ENCODE measurements at regions not wholly inside any gene's neighbourhood (a gene's known extent, or its start where the extent isn't known, plus 50 kb on each side); places are given as distances from the start of the nearest gene placed in this dataset.

DNA sequence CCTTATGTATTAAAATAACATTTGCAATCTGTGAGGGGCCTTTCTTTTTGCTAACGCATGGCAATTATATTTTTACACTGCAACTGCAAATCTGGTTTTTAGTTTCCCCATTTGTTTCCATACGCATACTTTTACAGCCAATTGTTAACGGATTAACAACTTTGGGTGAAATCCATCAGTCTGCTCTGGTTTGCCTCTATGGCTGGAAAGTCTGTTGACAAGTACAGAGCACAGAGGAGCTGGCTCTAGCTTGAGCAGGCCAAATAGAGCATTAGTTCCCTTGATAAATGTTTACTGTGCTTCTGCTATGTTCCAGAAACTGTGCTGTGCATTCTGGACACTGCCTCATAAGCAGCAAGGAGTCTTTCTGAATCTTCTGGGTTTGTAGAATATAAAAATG lies 400.4 kb upstream of the KIF2A start:
- no peak overlapping the region for H3K9ac ChIP-seq (ENCODE audit: low read depth in 1 of 2, low read length in 2 of 2)
- no peaks in the 10 kb centered on the region for H3K9me3 ChIP-seq (ENCODE audit: control insufficient read depth in 1 of 2, low read length in 2 of 2)
- no peaks in the 10 kb centered on the region for H3K36me3 ChIP-seq (ENCODE audit: control insufficient read depth in 1 of 2, insufficient read depth in 2 of 2, low read length in 2 of 2)
- no peak overlapping the region for H3K4me3 ChIP-seq (ENCODE audit: low read depth in 1 of 2, low read length in 2 of 2)
- H3K4me1 ChIP-seq (ENCODE audit: control insufficient read depth in 1 of 2, insufficient read depth in 2 of 2, low read length in 2 of 2): no peaks in the 10 kb centered on the region
- H3K27me3 ChIP-seq (ENCODE audit: control insufficient read depth in 1 of 2, insufficient read depth in 2 of 2, low read length in 2 of 2): no peaks in the 10 kb centered on the region
- H3K27ac ChIP-seq (ENCODE audit: low read depth, low read length): no peak overlapping the region

DNA sequence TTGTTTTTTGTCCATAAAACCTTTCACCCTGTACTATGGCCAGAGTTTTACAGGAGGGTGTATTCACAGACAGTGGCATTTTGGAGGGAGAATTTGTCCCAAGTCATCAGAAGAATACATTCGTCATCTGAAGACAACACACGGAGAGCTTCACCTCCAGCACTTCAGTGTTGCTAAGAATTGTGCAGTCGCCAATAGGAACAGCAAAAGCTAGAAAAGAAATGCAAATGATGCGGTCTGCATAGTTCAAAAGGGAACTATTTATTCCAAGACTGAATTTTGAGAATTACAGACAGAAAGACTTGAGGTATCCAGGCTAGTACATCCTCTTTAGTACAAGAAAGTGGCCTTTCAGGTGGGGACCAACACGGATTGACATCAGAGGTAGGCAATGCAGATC lies 399.2 kb upstream of the KIF2A start:
- Histone ChIP-seq H3K27ac (ENCODE audit: low read depth, low read length) (no peak overlapping the region), H3K4me1 (ENCODE audit: control insufficient read depth in 1 of 2, insufficient read depth in 2 of 2, low read length in 2 of 2) (no peaks in the 10 kb centered on the region), H3K4me3 (ENCODE audit: low read depth in 1 of 2, low read length in 2 of 2) (no peak overlapping the region)

DNA sequence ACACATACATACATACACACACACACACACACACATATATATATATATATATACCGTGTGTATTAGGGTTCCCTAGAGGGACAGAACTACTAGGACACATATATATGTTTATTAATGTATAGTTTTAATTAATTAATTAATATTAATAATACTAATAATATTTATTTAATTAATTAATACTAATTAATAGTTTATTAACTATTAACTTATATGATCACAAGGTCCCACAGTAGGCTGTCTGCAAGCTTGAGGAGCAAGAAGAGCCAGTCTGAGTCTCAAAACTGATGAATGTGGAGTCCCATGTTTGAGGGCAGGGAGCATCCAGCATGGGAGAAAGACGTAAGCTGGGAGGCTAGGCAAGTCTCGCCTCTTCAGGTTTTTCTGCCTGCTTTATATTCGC lies 398.0 kb upstream of the KIF2A start:
- H3K4me3 ChIP-seq (ENCODE audit: low read depth in 1 of 2, low read length in 2 of 2): no peak overlapping the region
- H3K36me3 ChIP-seq (ENCODE audit: control insufficient read depth in 1 of 2, insufficient read depth in 2 of 2, low read length in 2 of 2): no peaks in the 10 kb centered on the region
- H3K9me3 ChIP-seq (ENCODE audit: control insufficient read depth in 1 of 2, low read length in 2 of 2): peaks cover 0 to 4% of the 10 kb centered on the region in 2 donors
- no peaks in the 10 kb centered on the region for H3K27me3 ChIP-seq (ENCODE audit: control insufficient read depth in 1 of 2, insufficient read depth in 2 of 2, low read length in 2 of 2)
- H3K4me1 ChIP-seq (ENCODE audit: control insufficient read depth in 1 of 2, insufficient read depth in 2 of 2, low read length in 2 of 2): no peaks in the 10 kb centered on the region
- no peak overlapping the region for H3K9ac ChIP-seq (ENCODE audit: low read depth in 1 of 2, low read length in 2 of 2)
- H3K27ac ChIP-seq (ENCODE audit: low read depth, low read length): no peak overlapping the region

More for the DNA sequence above, 399.2 kb upstream of the KIF2A start:
- no peak overlapping the region for H3K9ac ChIP-seq (ENCODE audit: low read depth in 1 of 2, low read length in 2 of 2)
- no peaks in the 10 kb centered on the region for H3K9me3 ChIP-seq (ENCODE audit: control insufficient read depth in 1 of 2, low read length in 2 of 2)
- H3K27me3 ChIP-seq (ENCODE audit: control insufficient read depth in 1 of 2, insufficient read depth in 2 of 2, low read length in 2 of 2): no peaks in the 10 kb centered on the region
- H3K36me3 ChIP-seq (ENCODE audit: control insufficient read depth in 1 of 2, insufficient read depth in 2 of 2, low read length in 2 of 2): no peaks in the 10 kb centered on the region

DNA sequence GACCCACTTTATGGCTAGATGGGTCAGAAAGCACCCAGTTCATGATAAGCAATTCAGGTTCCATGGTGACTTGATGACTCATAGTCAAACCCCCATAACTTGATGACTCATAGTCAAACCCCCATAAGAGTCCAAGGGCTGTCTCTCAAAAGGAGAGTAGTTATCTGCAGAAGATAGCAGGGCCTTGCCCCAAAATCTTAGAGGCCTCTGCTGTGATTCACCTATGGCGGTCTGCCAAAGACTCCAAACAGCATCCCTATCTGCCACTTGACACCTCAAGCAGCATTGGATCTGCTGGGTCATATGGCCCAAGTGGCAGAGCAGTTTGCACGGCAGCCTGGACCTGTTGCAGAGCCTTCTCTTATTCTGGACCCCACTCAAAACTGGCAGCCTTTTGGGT lies 395.2 kb upstream of the KIF2A start:
- Histone ChIP-seq H3K4me3 (ENCODE audit: low read depth in 1 of 2, low read length in 2 of 2) (no peak overlapping the region), H3K9me3 (ENCODE audit: control insufficient read depth in 1 of 2, low read length in 2 of 2) (peaks cover 0 to 4% of the 10 kb centered on the region in 2 donors), H3K9ac (ENCODE audit: low read depth in 1 of 2, low read length in 2 of 2) (no peak overlapping the region), H3K36me3 (ENCODE audit: control insufficient read depth in 1 of 2, insufficient read depth in 2 of 2, low read length in 2 of 2) (no peaks in the 10 kb centered on the region), H3K4me1 (ENCODE audit: control insufficient read depth in 1 of 2, insufficient read depth in 2 of 2, low read length in 2 of 2) (no peaks in the 10 kb centered on the region), H3K27ac (ENCODE audit: low read depth, low read length) (no peak overlapping the region), H3K27me3 (ENCODE audit: control insufficient read depth in 1 of 2, insufficient read depth in 2 of 2, low read length in 2 of 2) (no peaks in the 10 kb centered on the region)

DNA sequence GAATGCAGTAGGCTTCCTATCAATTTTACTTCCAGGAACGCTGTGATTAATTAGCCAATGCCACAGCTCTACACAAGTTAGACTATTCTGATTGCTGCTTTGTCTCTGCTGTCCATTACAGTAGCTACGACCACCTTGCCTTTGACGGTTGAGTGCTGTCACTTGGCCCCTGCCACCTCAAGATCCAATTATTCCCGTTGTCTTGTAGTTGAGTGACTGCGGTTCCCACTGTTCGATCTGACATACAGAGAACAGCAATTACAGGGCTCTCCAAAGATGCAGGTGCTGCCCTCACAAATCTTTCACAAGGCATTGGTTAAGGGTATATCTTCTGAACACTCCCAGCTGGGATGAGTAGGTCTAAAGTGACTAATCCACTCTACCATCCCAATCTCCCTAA lies 393.4 kb upstream of the KIF2A start:
- Histone ChIP-seq H3K9ac (ENCODE audit: low read depth in 1 of 2, low read length in 2 of 2) (no peak overlapping the region), H3K27ac (ENCODE audit: low read depth, low read length) (no peak overlapping the region), H3K4me1 (ENCODE audit: control insufficient read depth in 1 of 2, insufficient read depth in 2 of 2, low read length in 2 of 2) (no peaks in the 10 kb centered on the region), H3K9me3 (ENCODE audit: control insufficient read depth in 1 of 2, low read length in 2 of 2) (peaks cover 0 to 4% of the 10 kb centered on the region in 2 donors), H3K4me3 (ENCODE audit: low read depth in 1 of 2, low read length in 2 of 2) (no peak overlapping the region), H3K36me3 (ENCODE audit: control insufficient read depth in 1 of 2, insufficient read depth in 2 of 2, low read length in 2 of 2) (no peaks in the 10 kb centered on the region), H3K27me3 (ENCODE audit: control insufficient read depth in 1 of 2, insufficient read depth in 2 of 2, low read length in 2 of 2) (no peaks in the 10 kb centered on the region)

- Histone ChIP-seq H3K4me3 (ENCODE audit: low read depth in 1 of 2, low read length in 2 of 2) (no peak overlapping the region), H3K9me3 (ENCODE audit: control insufficient read depth in 1 of 2, low read length in 2 of 2) (peaks cover 0 to 4% of the 10 kb centered on the region in 2 donors), H3K27me3 (ENCODE audit: control insufficient read depth in 1 of 2, insufficient read depth in 2 of 2, low read length in 2 of 2) (no peaks in the 10 kb centered on the region), H3K27ac (ENCODE audit: low read depth, low read length) (no peak overlapping the region), H3K9ac (ENCODE audit: low read depth in 1 of 2, low read length in 2 of 2) (no peak overlapping the region), H3K36me3 (ENCODE audit: control insufficient read depth in 1 of 2, insufficient read depth in 2 of 2, low read length in 2 of 2) (no peaks in the 10 kb centered on the region), H3K4me1 (ENCODE audit: control insufficient read depth in 1 of 2, insufficient read depth in 2 of 2, low read length in 2 of 2) (peaks cover 4 to 19% of the 10 kb centered on the region in 2 donors)
Measured at GRCh38 chr5:61915646-61916045, 390.4 kb upstream of the KIF2A start.

GRCh38 chr5:61916621-61917620 lies 389.1 kb upstream of the KIF2A start:
- peaks cover 4 to 19% of the 10 kb centered on the region in 2 donors for H3K4me1 ChIP-seq (ENCODE audit: control insufficient read depth in 1 of 2, insufficient read depth in 2 of 2, low read length in 2 of 2)
- no peak overlapping the region for H3K27ac ChIP-seq (ENCODE audit: low read depth, low read length)
- no peaks in the 10 kb centered on the region for H3K27me3 ChIP-seq (ENCODE audit: control insufficient read depth in 1 of 2, insufficient read depth in 2 of 2, low read length in 2 of 2)
- H3K9me3 ChIP-seq (ENCODE audit: control insufficient read depth in 1 of 2, low read length in 2 of 2): peaks cover 0 to 4% of the 10 kb centered on the region in 2 donors
- no peaks in the 10 kb centered on the region for H3K36me3 ChIP-seq (ENCODE audit: control insufficient read depth in 1 of 2, insufficient read depth in 2 of 2, low read length in 2 of 2)
- H3K4me3 ChIP-seq (ENCODE audit: low read depth in 1 of 2, low read length in 2 of 2): no peak overlapping the region
- H3K9ac ChIP-seq (ENCODE audit: low read depth in 1 of 2, low read length in 2 of 2): no peak overlapping the region

- H3K9ac ChIP-seq (ENCODE audit: low read depth in 1 of 2, low read length in 2 of 2): no peak overlapping the region
- H3K27ac ChIP-seq (ENCODE audit: low read depth, low read length): no peak overlapping the region
- H3K9me3 ChIP-seq (ENCODE audit: control insufficient read depth in 1 of 2, low read length in 2 of 2): no peaks in the 10 kb centered on the region
- no peaks in the 10 kb centered on the region for H3K27me3 ChIP-seq (ENCODE audit: control insufficient read depth in 1 of 2, insufficient read depth in 2 of 2, low read length in 2 of 2)
- no peak overlapping the region for H3K4me3 ChIP-seq (ENCODE audit: low read depth in 1 of 2, low read length in 2 of 2)
- H3K4me1 ChIP-seq (ENCODE audit: control insufficient read depth in 1 of 2, insufficient read depth in 2 of 2, low read length in 2 of 2): peaks cover 4 to 19% of the 10 kb centered on the region in 2 donors
- no peaks in the 10 kb centered on the region for H3K36me3 ChIP-seq (ENCODE audit: control insufficient read depth in 1 of 2, insufficient read depth in 2 of 2, low read length in 2 of 2)
Measured at GRCh38 chr5:61918611-61919010, 387.4 kb upstream of the KIF2A start.

DNA sequence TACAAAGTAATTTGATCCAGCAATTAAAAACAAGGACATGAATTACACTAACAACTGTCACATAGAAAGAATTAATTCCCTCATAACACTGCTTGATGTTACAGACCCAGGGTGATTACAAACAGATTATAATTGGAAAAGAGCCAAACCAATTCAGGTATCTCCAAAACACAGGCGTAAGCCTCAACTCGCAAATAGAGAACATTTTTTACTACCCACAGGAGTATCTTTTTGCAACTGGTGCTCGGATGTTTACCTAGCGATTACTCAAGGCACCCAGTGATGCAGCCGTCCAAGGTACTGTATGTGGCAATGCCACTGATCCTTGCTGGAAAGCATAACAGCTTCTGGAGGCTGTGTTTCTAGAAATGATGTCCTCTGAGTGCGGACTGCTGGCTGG lies 386.1 kb upstream of the KIF2A start:
- Histone ChIP-seq H3K9ac (ENCODE audit: low read depth in 1 of 2, low read length in 2 of 2) (no peak overlapping the region), H3K4me3 (ENCODE audit: low read depth in 1 of 2, low read length in 2 of 2) (no peak overlapping the region), H3K36me3 (ENCODE audit: control insufficient read depth in 1 of 2, insufficient read depth in 2 of 2, low read length in 2 of 2) (no peaks in the 10 kb centered on the region), H3K27me3 (ENCODE audit: control insufficient read depth in 1 of 2, insufficient read depth in 2 of 2, low read length in 2 of 2) (no peaks in the 10 kb centered on the region), H3K9me3 (ENCODE audit: control insufficient read depth in 1 of 2, low read length in 2 of 2) (no peaks in the 10 kb centered on the region), H3K27ac (ENCODE audit: low read depth, low read length) (no peak overlapping the region), H3K4me1 (ENCODE audit: control insufficient read depth in 1 of 2, insufficient read depth in 2 of 2, low read length in 2 of 2) (peaks cover 4 to 19% of the 10 kb centered on the region in 2 donors)

GRCh38 chr5:61924251-61924650 lies 381.8 kb upstream of the KIF2A start:
- Histone ChIP-seq H3K4me3 (ENCODE audit: low read depth in 1 of 2, low read length in 2 of 2) (no peak overlapping the region), H3K27me3 (ENCODE audit: control insufficient read depth in 1 of 2, insufficient read depth in 2 of 2, low read length in 2 of 2) (no peaks in the 10 kb centered on the region), H3K9ac (ENCODE audit: low read depth in 1 of 2, low read length in 2 of 2) (no peak overlapping the region), H3K36me3 (ENCODE audit: control insufficient read depth in 1 of 2, insufficient read depth in 2 of 2, low read length in 2 of 2) (no peaks in the 10 kb centered on the region), H3K4me1 (ENCODE audit: control insufficient read depth in 1 of 2, insufficient read depth in 2 of 2, low read length in 2 of 2) (peaks cover 3 to 11% of the 10 kb centered on the region in 2 donors), H3K27ac (ENCODE audit: low read depth, low read length) (no peak overlapping the region), H3K9me3 (ENCODE audit: control insufficient read depth in 1 of 2, low read length in 2 of 2) (no peaks in the 10 kb centered on the region)
